CD1c-positive myeloid dendritic cell (primary cell): ENCODE measurements at regions not wholly inside any gene's neighbourhood (a gene's known extent, or its start where the extent isn't known, plus 50 kb on each side); places are given as distances from the start of the nearest gene placed in this dataset.

Experiments used
- DNase-seq: peaks from one replicate; pipeline ENCODE4 v3.0.0-alpha.2; 2016; ENCODE audit errors: extremely low spot score

DNA sequence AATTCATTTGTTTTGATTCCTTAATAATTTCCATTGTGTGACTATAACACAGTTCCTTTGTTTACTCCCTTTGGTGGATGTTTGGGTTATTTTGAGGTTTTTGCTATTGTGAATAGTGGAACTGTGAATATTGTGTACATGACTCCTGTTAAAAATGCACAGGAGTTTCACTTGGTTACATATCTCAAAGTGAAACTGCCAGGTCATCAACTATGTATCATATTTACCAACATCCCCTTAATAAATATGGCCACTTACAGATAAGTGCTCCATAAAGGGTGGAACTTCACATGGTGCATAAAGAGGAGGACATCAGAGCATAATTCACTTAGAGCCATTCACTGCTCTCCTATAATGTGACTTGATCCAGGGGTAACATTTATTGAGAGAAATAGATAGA is 328.9 kb downstream of the SEC23A start:
- no peak for DNase-seq

DNA sequence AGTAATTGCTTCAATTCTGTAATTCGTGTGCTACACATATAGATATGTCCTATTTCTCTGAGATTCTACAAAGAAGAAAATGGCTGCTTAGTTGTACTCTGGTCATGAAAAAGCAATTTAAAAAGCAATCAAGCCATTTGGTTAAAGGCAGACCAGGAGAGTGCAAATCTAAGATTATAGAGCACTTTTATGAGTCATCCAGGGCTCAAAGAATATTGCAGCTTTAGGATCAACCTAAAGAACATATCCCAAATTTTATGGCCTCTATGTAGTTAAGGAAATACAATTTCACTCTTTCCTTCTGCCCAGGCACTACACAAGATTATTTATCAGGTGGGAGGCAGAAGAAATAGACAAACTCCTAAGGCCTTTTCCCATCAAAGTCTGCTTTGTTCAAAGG is 332.8 kb downstream of the SEC23A start:
- DNase-seq, result no peak

DNA sequence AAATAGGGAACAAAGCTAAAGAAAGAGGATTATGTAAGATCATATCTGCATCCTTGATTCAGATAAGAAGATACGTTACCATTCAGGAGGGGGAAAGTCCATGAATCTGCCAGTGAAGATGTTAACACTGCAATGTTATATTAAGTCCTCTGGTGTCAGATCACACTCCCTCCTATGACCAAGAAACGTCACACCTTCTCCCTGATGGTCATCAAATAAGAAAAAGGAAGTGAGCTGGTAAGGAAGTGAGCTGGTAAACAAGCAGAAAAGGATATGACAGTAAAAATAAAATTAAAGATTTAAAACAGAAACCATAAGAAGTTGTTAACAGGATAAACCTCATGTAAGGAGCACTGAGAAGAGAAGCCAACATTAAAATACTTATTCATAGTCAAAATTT is 340.2 kb downstream of the SEC23A start:
- DNase-seq, result no peak

DNA sequence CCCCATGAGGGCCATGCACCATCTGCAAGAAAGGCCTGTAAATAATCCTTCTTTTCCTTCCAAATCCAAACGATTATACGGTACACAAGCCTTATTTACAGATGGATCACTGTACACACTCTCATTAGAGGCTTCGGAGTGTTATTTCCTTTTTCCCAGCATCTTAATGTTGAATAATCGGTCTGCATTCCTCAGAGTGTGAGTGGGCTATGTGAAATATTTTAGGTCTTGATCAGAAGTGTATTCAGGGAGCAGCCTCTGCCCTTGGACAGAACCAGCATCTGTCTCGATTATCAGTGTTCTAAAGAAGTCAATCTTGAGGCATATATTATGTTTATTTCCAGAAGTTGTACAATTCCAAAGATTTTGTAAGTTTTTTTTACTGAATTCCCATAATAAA is 340.6 kb downstream of the SEC23A start:
- no peak for DNase-seq

DNA sequence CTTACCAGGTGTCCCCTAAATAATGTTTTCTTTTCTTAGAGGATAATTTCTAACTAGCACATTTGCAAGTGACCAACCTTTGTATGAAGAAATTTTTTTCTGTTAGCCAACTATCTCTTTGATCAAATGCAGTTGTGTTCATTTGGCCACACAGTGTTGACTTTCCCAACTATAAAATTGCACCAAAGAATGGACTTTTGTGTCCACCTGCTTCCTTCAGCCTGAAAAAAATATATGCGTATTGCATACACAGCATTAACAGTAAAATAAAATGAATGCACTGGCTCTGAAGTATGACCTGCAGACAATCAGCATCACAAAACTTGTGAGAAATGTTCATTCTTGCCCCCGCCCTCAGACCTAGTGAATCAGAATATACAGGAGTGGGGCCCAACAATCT is 342.0 kb downstream of the SEC23A start:
- no peak for DNase-seq

DNA sequence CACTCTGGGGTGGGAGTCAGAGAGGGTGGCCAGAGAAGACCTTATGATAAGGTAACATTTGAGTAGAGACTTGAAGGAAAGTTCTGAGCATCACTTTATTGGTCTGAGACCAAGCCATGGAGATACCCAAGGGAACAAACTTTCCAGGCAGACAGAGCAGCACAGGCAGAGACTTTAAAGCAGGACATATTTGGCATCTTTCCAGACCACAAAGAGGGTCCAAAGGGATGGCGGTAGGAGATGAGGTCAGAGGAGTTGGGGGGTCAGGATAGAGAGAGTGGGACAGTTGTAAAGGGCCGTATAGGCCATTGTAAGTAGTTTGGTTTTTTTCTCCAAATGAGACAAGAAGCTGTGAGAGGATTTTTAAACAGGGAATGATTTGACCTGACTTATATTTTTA is 344.4 kb downstream of the SEC23A start:
- no peak for DNase-seq

DNA sequence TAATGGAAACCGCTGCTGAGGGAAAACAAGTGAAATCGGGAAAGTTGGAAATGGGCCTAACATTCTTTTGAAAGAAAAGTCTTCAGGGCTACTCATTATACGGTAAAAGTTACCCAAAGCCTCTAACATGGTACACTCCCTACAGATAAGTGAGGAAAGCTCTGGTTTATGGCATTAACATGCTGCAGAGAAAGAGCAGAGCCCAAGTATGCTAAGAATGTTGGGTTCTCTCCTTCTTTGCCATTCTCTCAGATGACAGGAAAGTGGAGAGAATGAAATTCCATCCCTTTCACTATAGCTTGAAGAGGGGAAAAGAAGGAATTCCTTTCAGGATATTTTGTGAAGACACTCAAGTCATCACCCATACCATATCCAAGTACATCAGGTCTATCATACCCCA is 348.0 kb downstream of the SEC23A start:
- DNase-seq, result no peak

DNA sequence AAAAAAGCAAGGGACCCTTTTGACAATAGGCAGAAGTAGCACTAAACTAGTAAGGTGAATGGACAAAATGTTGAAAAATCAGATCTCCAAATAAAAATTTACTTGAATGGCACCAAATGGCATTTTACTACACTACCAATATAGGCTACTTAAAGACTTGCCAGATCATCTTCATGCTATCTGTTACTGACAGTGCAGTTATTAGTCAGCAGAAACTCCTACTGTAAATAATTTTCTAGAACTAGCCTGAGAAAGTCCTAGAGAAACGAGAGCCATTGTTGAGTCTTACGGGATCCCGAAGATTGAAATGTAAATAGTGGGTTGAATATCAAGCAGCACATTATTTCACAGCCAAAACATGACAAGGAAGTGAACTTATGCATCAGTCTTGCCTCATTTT is 350.3 kb downstream of the SEC23A start:
- DNase-seq, result no peak

DNA sequence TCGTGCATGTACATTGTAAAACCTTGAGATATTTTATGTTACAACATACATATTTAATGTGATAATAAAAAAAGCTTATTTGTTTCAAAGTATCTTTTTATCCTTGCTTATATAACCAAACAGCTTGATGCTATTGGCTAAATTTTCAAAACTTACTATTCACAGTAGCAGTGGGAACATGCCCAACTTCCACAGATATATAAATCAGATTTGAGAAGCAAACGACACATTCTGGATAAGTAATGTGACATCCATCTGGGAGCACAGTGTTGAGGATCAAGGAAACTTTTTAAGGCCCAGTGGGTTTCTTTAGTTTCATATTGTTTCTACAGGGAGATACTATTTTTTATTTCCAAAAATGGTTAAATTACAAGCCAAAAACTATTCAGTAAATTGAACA is 350.7 kb downstream of the SEC23A start:
- no peak for DNase-seq

DNA sequence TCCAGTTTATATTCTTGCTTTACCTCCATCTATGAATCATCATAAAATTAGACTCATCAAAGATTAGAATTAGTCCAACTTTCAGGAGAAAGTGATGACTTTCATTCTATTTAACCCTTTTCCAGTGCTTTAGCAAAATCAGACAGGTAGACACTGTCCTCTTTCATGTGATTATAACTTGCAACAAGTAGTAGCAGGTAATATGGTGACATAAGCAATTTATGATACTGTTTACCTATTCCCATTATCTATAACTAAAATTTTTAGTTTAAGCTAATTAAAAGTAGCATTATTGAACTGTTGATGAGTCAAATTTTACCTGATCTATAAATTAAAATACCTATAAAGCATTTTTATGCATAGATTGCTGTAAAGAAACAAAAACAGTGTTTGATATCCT is 351.6 kb downstream of the SEC23A start:
- DNase-seq, result no peak

DNA sequence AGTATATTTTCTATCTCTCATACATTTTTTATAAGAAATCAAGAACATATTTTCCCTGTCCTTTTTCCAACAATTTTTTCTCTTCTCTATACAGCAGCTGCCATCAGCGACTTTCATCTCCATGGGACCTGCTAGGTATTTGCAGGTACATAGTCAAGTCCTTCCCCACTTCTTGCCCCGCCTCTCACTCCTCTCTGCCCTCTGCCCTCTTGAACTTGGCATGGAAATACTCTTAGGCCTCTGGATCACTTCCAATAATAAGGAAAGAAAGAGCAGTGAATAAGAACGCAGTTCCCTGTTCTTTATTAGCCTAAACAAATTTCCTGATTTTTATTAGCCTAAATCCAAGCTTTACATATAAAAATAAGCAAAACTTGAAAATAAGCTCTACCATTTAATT is 353.1 kb downstream of the SEC23A start:
- DNase-seq, result no peak

DNA sequence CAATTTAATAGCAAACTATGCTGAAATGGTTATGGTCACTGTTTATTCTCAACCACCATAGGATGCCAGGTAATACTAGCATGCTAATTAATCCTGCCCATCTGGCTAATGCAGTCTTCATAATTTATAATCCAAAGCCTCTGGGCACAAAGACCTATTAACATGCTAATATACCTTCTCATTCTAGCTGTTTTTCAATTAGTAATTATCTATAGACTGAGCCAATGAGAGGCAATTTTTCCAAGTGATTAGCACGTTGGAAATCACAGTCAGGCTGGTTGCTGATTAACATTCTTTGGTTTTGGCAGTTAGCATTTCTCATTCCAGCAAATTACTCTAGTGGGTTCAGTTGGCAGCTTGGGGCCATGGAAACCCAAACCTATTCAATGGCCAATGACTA is 357.2 kb downstream of the SEC23A start:
- no peak for DNase-seq

DNA sequence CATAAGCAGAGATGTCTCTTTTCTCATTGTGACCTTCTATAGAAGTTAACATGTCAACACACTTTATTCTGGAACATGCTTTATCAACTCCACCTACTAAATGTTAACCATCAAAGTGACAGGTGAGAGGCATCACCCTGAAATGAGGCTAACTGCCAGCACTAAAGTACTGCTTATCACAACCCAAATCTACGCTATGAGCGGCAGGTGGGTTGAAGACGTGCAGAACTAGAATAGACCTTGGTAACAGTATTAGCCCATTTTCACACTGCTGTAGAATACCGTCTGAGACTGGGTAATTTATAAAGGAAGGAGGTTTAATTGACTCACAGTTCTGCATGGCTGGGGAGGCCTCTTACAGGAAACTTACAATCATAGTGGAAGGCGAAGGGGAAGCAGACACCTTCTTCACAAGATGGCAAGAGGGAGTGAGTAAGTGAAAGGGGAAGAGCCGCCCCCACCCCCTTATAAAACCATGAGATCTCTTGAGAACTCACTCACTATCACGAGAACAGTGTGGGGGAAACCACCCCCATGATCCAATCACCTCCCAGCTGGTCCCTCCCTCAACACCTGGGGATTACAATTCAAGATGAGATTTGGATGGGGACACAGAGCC is 359.0 kb downstream of the SEC23A start:
- DNase-seq, result no peak

DNA sequence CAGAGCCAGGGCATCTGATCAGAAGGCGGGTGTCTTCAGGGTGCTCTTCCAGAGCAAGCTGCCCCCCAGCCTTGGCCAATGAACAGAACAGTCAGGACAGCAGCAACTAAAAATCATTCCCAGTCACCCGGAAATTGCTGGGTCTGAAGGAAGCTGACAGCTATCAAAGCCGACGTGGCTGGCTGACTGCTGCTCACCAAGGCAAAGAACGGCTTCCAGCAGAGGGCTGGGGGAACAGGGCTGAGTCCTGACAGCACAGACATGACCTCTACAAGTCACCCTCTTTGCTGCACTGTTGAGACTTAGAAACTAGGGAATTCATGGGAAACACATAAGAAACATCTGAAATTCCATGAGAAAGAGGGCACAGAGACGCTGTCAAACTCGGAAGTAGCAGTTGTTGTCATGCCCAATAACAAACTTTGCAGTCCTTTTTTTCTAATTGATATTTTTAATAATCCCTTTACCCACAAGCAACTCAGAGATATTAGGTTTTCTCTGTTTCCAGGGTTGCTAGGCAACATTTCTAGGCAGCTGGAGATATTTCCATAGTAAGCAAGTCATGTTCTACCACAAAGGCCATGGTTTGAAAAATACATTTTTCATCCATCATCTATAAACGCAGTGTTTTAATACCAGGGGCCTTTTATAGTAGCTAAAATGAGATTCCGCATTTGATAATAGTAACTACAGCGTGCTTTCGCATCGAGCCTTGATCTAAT is 365.2 kb downstream of the SEC23A start:
- no peak for DNase-seq

DNA sequence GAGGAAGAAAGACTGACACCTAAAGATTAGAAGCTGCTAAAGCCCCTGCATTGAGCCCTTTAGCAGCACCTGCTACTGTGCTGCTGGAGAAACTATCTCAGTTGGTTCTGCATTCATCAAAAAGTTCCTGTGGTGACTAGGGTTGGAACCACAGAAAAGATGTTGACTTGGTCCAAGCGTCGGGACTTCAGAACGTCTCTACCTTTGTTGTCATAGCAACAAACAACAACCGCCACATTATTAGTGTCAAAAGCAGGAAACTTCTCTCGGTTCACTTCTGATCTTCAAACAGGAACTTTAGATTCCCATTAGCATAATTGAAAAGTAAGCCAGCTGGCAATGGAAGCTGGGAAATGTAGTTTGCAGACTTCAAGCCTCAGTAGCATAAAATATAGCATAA is 368.0 kb downstream of the SEC23A start:
- no peak for DNase-seq

DNA sequence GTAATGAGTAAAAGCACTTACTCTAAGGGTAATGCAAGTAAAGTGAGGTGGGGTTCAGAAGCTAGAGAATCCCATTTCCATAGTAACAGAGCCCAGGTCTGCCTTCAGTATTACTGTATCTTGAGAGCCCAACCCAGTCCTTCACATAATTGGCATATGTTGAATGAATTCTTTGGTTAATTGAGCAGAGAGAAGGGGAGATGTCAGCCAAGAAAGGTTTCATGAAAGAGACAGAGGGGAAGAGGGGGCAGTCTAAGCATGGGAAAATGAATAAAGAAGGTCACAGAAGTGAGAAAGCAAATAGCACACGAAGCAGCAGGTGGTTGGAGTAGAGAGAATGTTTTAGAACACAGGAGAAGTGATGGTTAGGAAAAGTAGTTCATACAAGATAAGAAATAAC is 371.1 kb downstream of the SEC23A start:
- no peak for DNase-seq

DNA sequence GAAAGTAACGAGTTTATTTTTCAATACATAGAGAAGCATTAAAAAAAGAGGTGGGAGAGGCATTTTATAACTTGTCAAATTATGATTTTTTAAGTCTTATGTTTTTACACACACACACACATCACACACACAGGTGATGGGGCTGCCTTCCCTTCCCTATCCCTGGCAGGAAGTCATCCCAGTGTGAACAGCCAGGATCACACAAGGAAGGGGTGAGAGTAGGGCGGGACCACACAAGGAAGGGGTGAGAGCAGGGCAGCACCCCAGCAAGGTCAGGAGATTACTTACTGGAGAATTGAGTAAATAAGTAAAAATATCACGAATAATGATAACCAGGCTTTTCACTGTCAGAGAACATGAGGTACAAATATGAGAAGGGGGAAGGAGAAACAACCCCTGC is 372.6 kb downstream of the SEC23A start:
- DNase-seq, result no peak

DNA sequence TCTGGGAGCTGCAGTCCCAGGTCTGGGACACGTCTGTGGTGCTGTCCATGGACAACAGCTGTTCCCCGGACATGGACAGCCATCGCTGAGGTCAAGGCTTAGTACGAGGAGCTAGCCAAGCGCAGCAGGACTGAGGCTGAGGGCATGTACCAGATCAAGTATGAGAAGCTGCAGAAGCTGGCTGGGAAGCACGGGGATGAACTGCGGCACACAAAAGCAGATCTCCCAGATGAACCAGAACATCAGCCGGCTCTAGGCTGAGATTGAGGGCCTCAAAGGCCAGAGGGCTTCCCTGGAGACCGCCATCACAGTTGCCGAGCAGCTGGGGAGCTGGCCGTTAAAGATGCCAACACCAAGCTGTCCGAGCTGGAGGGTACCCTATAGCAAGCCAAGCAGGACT is 375.3 kb downstream of the SEC23A start:
- no peak for DNase-seq

DNA sequence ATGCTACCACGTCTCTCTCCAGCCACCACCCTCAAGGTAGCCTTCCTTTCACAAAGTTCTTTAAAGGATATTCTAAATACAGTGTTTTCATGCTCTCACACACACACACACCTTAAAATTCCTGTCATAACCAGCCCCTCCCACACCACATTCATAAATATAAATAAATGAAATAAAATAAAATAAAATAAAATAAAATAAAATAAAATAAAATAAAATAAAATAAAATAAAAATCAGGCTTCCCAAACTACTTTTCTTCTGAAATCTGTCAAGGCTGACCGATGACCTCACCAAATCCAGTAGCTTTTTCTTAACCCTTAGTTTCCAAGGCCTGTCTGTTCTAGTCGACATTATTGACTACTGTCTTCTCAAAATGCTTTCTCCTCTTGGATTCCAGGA is 378.4 kb downstream of the SEC23A start:
- DNase-seq, result no peak

DNA sequence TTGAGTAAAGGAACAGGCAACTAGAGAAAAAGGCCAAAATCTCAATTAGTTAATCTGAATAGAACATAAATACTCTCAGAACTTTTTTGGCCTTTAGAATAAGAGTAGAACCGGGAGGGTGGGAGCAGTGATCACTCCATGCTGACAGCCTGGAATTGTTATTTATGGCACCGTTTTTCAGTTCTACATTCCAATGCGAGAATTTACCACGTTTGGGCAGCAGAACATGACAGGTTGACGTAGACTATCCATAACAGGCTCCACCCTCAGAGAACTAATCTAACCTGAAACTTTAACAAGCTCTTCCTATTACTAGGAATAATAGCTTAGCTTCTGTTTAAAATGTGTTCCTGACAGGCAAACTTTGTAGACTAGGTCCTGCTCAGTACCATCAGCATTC is 379.1 kb downstream of the SEC23A start:
- DNase-seq, result no peak

DNA sequence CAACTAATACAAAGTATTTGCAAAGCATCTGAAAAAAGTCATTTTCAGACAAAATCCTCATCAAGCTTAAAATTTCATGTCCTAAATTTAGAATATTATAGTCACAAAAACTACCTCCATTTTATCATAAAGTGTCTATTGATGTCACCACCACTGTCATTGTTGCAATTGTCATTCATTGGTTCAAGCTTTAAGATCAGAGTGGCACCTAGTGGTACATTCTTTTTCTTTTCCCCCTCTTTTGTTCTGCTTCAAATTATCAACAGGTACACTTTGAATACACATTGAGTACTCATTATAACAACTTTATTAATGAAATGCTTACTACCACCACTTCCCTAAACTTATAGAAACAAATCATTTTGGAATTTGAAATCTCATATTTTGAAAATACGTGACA is 379.8 kb downstream of the SEC23A start:
- DNase-seq, result no peak

DNA sequence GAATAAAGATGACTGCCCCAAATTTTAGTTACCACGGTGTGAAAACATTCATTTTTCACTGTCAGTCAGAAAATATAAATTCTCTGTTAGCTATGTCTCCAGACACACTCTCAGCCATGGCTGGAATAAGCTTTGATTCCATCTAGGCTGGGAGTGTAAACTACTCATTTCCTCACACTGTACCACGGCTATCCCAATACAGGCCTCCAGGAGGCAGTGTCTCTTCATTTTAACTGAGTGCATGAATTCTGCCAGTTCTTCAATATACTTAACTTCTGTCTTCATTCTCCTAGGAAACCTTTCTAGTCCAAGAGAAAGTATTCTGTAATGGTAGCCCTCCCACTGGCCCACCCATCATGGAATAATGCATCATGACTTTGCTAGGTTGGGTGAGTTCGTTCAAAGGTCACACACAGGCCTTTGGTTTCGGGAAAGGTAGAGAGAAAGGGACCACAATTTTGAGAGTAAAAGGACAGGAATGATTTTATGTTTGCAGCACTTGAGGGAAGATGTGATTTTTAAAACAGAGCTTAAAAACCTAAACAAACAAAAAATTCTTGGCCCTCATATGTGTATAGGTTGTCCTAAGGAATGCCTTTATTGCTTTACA is 381.1 kb downstream of the SEC23A start:
- DNase-seq, result peak; percentile 59

DNA sequence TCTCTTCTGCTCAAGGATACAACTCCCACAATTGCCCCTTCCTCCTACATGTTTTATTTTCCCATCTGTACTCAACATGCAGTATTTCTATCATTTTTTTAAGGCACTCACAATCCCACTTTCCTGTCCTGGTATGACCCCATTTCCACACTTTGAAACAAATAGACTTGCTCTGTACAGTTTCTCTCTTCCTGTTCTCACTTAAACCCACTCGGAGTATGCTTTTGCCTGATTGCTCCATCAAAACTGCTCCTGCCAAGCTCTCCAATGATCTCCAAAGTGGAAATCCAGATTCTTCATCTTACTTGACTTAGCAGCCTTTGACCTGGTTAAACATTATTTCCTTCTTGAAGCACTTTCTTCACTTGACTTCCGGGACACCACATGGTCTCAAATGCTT is 384.5 kb downstream of the SEC23A start:
- DNase-seq, result no peak

DNA sequence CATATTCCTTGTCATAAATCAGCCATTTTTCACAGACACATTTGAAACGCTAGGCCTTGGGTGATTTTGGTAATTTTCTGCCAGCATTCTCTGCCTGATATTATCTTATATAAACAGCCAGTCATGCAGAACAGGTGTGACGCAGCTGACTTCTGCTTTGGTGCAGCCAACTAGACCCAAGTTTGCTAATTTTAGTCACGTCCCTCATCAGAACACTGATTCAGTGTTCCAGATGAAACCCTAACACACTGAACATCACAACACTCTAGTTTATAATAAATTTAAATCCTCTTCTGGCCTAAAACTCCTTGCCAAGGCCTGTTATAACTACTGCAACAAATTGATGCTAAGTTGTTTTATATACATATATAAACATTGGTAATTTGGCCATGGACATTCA is 386.1 kb downstream of the SEC23A start:
- no peak for DNase-seq
